ENCODE measurements at regions not wholly inside any gene's neighbourhood (a gene's known extent, or its start where the extent isn't known, plus 50 kb on each side); places are given as distances from the start of the nearest gene placed in this dataset.

DNA sequence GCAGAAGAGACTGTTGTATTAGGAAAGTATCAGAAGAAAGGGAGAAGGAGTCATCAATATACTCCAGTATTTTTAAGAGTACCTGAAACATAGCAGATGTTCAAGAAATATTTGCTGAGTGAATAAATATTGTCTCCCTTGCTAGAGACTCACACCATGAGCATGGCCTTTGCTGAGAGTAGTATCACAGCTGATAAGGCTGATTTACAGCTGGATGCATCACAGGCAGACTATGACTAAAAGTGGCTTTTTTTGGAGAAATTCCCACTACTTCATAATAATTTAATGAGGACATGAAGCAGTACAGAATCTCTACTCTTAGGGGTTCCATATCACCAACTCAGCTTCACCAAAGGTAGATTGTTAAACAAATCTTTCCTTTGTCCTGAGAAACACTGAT is 373.3 kb downstream of the RBM43 start:
- no peaks in the 10 kb centered on the region for H3K9me3 ChIP-seq (ENCODE audit: control insufficient read depth, insufficient read depth, low read depth, low read length)
- CTCF ChIA-PET: interaction anchor here (0.5 kb wide), 1 partner anchor 911 kb away, joined by 3 read pairs; no protein-coding TSS in a partner anchor
- no peaks in the 10 kb centered on the region for H3K4me1 ChIP-seq (ENCODE audit: control insufficient read depth, insufficient read depth, low read length)
- POLR2A ChIA-PET: no interaction called here
- H3K4me3 ChIP-seq (ENCODE audit: low read depth, low read length): no peak overlapping the region
- TF ChIP-seq ZNF112 (tag by site-specific recombination; IDR thresholded peaks at IDR 0.05) (no peak), ZNF2 (tag by site-specific recombination; IDR thresholded peaks at IDR 0.05) (no peak), ZNF701 (tag by site-specific recombination; IDR thresholded peaks at IDR 0.05) (no peak), ZNF202 (tag by site-specific recombination; IDR thresholded peaks at IDR 0.05; ENCODE audit: borderline replicate concordance) (no peak), AEBP2 (tag by site-specific recombination; IDR thresholded peaks at IDR 0.05; ENCODE audit: borderline replicate concordance) (no peak)
- TF ChIP-seq, protein P1, sequence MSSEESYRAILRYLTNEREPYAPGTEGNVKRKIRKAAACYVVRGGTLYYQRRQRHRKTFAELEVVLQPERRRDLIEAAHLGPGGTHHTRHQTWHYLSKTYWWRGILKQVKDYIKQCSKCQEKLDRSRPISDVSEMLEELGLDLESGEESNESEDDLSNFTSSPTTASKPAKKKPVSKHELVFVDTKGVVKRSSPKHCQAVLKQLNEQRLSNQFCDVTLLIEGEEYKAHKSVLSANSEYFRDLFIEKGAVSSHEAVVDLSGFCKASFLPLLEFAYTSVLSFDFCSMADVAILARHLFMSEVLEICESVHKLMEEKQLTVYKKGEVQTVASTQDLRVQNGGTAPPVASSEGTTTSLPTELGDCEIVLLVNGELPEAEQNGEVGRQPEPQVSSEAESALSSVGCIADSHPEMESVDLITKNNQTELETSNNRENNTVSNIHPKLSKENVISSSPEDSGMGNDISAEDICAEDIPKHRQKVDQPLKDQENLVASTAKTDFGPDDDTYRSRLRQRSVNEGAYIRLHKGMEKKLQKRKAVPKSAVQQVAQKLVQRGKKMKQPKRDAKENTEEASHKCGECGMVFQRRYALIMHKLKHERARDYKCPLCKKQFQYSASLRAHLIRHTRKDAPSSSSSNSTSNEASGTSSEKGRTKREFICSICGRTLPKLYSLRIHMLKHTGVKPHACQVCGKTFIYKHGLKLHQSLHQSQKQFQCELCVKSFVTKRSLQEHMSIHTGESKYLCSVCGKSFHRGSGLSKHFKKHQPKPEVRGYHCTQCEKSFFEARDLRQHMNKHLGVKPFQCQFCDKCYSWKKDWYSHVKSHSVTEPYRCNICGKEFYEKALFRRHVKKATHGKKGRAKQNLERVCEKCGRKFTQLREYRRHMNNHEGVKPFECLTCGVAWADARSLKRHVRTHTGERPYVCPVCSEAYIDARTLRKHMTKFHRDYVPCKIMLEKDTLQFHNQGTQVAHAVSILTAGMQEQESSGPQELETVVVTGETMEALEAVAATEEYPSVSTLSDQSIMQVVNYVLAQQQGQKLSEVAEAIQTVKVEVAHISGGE (tag by site-specific recombination; conservative IDR thresholded peaks at IDR 0.05; ENCODE audit: low read depth): no peak
- TF ChIP-seq, protein P2, sequence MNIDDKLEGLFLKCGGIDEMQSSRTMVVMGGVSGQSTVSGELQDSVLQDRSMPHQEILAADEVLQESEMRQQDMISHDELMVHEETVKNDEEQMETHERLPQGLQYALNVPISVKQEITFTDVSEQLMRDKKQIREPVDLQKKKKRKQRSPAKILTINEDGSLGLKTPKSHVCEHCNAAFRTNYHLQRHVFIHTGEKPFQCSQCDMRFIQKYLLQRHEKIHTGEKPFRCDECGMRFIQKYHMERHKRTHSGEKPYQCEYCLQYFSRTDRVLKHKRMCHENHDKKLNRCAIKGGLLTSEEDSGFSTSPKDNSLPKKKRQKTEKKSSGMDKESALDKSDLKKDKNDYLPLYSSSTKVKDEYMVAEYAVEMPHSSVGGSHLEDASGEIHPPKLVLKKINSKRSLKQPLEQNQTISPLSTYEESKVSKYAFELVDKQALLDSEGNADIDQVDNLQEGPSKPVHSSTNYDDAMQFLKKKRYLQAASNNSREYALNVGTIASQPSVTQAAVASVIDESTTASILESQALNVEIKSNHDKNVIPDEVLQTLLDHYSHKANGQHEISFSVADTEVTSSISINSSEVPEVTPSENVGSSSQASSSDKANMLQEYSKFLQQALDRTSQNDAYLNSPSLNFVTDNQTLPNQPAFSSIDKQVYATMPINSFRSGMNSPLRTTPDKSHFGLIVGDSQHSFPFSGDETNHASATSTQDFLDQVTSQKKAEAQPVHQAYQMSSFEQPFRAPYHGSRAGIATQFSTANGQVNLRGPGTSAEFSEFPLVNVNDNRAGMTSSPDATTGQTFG (tag by site-specific recombination; IDR thresholded peaks at IDR 0.05; ENCODE audit: borderline replicate concordance): no peak
- H3K27ac ChIP-seq (ENCODE audit: extremely low read depth, low read depth, low read length): no peak overlapping the region
- H3K36me3 ChIP-seq (ENCODE audit: control insufficient read depth in 2 of 2, insufficient read depth in 1 of 2, low read length in 2 of 2): no peaks in the 10 kb centered on the region

GRCh38 chr2:150887926-150888325 is 373.7 kb downstream of the RBM43 start:
- ChIA-PET POLR2A (no interaction called here), CTCF (interaction anchor here (0.5 kb wide), 1 partner anchor 911 kb away, joined by 3 read pairs; no protein-coding TSS in a partner anchor)
- TF ChIP-seq ZNF777 (tag by site-specific recombination; IDR thresholded peaks at IDR 0.05; ENCODE audit: borderline replicate concordance) (no peak), ZNF626 (tag by site-specific recombination; IDR thresholded peaks at IDR 0.05) (no peak), ZNF202 (tag by site-specific recombination; IDR thresholded peaks at IDR 0.05; ENCODE audit: borderline replicate concordance) (no peak), HIC1 (tag by site-specific recombination; IDR thresholded peaks at IDR 0.05) (no peak), ZBTB10 (tag by site-specific recombination; IDR thresholded peaks at IDR 0.05) (no peak), GLIS2 (tag by site-specific recombination; IDR thresholded peaks at IDR 0.05) (no peak), HOXD13 (CRISPR knock-in tag; IDR thresholded peaks at IDR 0.05; ENCODE audit: borderline replicate concordance) (no peak), ZBTB48 (tag by site-specific recombination; IDR thresholded peaks at IDR 0.05) (no peak)
- TF ChIP-seq, protein P3, sequence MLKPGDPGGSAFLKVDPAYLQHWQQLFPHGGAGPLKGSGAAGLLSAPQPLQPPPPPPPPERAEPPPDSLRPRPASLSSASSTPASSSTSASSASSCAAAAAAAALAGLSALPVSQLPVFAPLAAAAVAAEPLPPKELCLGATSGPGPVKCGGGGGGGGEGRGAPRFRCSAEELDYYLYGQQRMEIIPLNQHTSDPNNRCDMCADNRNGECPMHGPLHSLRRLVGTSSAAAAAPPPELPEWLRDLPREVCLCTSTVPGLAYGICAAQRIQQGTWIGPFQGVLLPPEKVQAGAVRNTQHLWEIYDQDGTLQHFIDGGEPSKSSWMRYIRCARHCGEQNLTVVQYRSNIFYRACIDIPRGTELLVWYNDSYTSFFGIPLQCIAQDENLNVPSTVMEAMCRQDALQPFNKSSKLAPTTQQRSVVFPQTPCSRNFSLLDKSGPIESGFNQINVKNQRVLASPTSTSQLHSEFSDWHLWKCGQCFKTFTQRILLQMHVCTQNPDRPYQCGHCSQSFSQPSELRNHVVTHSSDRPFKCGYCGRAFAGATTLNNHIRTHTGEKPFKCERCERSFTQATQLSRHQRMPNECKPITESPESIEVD (tag by site-specific recombination; IDR thresholded peaks at IDR 0.05): no peak
- Histone ChIP-seq H3K27ac (ENCODE audit: extremely low read depth, low read depth, low read length) (no peak overlapping the region), H3K4me1 (ENCODE audit: control insufficient read depth, insufficient read depth, low read length) (no peaks in the 10 kb centered on the region), H3K9me3 (ENCODE audit: control insufficient read depth, insufficient read depth, low read depth, low read length) (no peaks in the 10 kb centered on the region), H3K36me3 (ENCODE audit: control insufficient read depth in 2 of 2, insufficient read depth in 1 of 2, low read length in 2 of 2) (no peaks in the 10 kb centered on the region), H3K4me3 (ENCODE audit: low read depth, low read length) (no peak overlapping the region)

Measured in HEK293 (cell line).